LNCaP clone FGC (cell line): ENCODE measurements at regions not wholly inside any gene's neighbourhood (a gene's known extent, or its start where the extent isn't known, plus 50 kb on each side); places are given as distances from the start of the nearest gene placed in this dataset.

Source experiments
- DNase-seq: peaks from one replicate; pipeline ENCODE4 v3.0.0-alpha.2; 2011; ENCODE audit warnings: low read depth
- H3K4me3 ChIP-seq: 2 replicates; pipeline ENCODE4 v1.5.1; 2011; ENCODE audit warnings: mild to moderate bottlenecking, low read depth, low read length, control low read depth
- TF ChIP-seq, protein P1 (sequence below): IDR thresholded peaks from 2 replicates; pipeline ENCODE4 v1.5.1; 2012; ENCODE audit warnings: mild to moderate bottlenecking; ENCODE audit not compliant: control insufficient read depth, insufficient read depth; ENCODE audit errors: extremely low read depth

DNA sequence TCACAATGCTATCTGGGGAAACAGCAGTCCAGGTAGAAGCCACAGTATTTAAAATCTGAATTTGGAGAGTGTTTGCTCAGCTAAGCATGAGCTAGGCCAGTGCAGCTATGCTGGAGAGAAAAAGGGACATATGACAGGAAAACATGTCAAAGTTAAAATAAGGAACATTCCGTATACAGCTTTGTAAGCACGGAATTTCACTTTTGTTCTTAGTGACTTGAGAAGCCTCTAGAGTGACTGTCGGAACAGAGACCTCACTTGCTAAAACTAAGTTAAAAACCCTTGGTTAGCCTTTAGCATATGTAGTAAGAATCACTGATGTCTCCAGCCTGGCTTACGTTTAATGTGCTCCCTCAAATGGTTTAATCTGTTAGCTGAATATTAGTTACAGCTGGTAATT, 661.7 kb downstream of the KCNT2 start:
- no peak for DNase-seq
- TF ChIP-seq, protein P1, sequence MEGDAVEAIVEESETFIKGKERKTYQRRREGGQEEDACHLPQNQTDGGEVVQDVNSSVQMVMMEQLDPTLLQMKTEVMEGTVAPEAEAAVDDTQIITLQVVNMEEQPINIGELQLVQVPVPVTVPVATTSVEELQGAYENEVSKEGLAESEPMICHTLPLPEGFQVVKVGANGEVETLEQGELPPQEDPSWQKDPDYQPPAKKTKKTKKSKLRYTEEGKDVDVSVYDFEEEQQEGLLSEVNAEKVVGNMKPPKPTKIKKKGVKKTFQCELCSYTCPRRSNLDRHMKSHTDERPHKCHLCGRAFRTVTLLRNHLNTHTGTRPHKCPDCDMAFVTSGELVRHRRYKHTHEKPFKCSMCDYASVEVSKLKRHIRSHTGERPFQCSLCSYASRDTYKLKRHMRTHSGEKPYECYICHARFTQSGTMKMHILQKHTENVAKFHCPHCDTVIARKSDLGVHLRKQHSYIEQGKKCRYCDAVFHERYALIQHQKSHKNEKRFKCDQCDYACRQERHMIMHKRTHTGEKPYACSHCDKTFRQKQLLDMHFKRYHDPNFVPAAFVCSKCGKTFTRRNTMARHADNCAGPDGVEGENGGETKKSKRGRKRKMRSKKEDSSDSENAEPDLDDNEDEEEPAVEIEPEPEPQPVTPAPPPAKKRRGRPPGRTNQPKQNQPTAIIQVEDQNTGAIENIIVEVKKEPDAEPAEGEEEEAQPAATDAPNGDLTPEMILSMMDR: no peak

DNA sequence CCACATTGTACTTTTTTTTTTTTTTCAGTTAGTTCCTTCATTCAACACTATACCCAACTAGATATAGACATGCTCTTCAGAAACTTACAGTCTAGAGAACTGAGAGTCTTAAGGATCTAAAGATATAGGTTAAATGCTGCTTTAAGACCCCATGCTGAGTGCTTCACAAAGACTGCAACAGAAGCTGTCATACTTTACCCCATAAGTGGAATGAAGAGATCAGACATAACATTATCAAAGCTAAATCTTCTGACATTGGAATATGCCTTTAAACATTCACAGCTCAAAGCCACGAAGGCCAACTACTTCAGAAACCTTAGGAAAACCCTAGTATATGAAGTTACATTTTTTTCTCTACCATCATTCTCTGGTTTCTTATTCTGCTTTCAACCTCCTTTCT, 666.4 kb downstream of the KCNT2 start:
- no peak overlapping the region for H3K4me3 ChIP-seq
- no peak for DNase-seq
- TF ChIP-seq, protein P1: no peak

More for the DNA sequence above, 661.7 kb downstream of the KCNT2 start:
- H3K4me3 ChIP-seq: no peak overlapping the region

- DNase-seq: no peak
- H3K4me3 ChIP-seq: no peak overlapping the region
- TF ChIP-seq, protein P1: no peak
Observed at GRCh38 chr1:195941314-195941713, 666.9 kb downstream of the KCNT2 start.

GRCh38 chr1:195939844-195940243, 668.4 kb downstream of the KCNT2 start:
- peak; percentile 2 for DNase-seq
- TF ChIP-seq, protein P1: peak; percentile 67

GRCh38 chr1:195934817-195935553, 673.3 kb downstream of the KCNT2 start:
- peak; percentile 33 for DNase-seq
- TF ChIP-seq, protein P1: no peak
- H3K4me3 ChIP-seq: no peak overlapping the region

More at GRCh38 chr1:195939844-195940243, 668.4 kb downstream of the KCNT2 start:
- no peak overlapping the region for H3K4me3 ChIP-seq

- no peak overlapping the region for H3K4me3 ChIP-seq
- TF ChIP-seq, protein P1: no peak
- no peak for DNase-seq
Observed at GRCh38 chr1:195933835-195934234, 674.4 kb downstream of the KCNT2 start.

DNA sequence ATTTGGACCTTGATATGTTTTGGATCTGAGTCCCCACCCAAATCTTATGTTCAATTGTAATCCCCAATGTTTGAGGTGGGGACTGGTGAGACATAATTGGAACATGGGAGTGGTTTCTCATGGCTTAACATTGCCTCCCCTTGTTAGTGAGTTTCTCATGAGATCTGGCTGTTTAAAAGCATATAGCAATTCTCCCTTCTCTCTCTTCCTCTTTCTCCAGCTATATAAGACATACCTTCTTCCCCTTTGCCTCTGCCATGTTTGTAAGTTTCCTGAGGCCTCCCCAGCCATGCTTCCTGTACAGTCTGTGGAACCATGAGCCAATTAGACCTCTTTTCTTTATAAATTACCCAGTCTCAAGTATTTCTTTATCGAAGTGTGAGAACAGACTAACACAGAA, 692.4 kb downstream of the KCNT2 start:
- TF ChIP-seq, protein P1: no peak
- no peak for DNase-seq

More for the DNA sequence above, 692.4 kb downstream of the KCNT2 start:
- no peak overlapping the region for H3K4me3 ChIP-seq
